ENCODE measurements at regions not wholly inside any gene's neighbourhood (a gene's known extent, or its start where the extent isn't known, plus 50 kb on each side); places are given as distances from the start of the nearest gene placed in this dataset.

DNA sequence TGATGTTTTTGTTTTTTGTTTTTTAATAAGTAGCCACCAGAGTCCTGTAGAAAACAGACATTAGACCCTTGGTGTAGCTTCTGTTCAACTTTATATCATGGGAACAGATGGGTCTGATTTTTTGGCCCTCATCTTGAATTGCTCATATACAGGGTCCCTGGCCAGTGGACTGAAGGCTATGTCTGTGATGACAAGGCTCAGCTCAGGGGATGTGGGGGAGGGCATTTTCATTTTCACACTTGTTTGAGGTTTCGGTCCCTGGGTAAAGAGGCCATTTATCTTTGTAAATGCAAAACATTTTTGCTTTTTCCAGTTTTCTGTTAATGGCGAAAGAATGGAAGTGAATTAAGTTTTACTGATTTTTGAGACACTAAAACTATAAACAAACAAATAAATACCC is 257.6 kb upstream of the PHYHIPL start:
- ChIA-PET POLR2A (no interaction called here), CTCF (interaction anchor here (1.2 kb wide), 1 partner anchor 12 kb away, joined by 3 read pairs; no protein-coding TSS in a partner anchor)
- H3K4me2 ChIP-seq, result no peak overlapping the region
- TF ChIP-seq ZNF302 (CRISPR knock-in tag; IDR thresholded peaks at IDR 0.05), result no peak
- no peak for TF ChIP-seq CEBPB (IDR thresholded peaks at IDR 0.05)
- TF ChIP-seq HOXA7 (CRISPR knock-in tag; IDR thresholded peaks at IDR 0.05), result no peak
- TF ChIP-seq RFX5 (IDR thresholded peaks at IDR 0.05), result no peak
- no peak for TF ChIP-seq FOSL2 (IDR thresholded peaks at IDR 0.05)
- TF ChIP-seq FOSL2 (CRISPR knock-in tag; IDR thresholded peaks at IDR 0.05), result no peak
- no peak for TF ChIP-seq HEYL (CRISPR knock-in tag; IDR thresholded peaks at IDR 0.05)
- no peak for TF ChIP-seq MAFK (IDR thresholded peaks at IDR 0.05; ENCODE audit: partially characterized antibody)
- TF ChIP-seq, protein P1, sequence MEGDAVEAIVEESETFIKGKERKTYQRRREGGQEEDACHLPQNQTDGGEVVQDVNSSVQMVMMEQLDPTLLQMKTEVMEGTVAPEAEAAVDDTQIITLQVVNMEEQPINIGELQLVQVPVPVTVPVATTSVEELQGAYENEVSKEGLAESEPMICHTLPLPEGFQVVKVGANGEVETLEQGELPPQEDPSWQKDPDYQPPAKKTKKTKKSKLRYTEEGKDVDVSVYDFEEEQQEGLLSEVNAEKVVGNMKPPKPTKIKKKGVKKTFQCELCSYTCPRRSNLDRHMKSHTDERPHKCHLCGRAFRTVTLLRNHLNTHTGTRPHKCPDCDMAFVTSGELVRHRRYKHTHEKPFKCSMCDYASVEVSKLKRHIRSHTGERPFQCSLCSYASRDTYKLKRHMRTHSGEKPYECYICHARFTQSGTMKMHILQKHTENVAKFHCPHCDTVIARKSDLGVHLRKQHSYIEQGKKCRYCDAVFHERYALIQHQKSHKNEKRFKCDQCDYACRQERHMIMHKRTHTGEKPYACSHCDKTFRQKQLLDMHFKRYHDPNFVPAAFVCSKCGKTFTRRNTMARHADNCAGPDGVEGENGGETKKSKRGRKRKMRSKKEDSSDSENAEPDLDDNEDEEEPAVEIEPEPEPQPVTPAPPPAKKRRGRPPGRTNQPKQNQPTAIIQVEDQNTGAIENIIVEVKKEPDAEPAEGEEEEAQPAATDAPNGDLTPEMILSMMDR (IDR thresholded peaks at IDR 0.05), result no peak
- TF ChIP-seq POLR2A (IDR thresholded peaks at IDR 0.05; ENCODE audit: low read length), result no peak
- no peak for TF ChIP-seq GATA3 (IDR thresholded peaks at IDR 0.05; ENCODE audit: borderline replicate concordance)
- no peak for FAIRE-seq
- no peak for ATAC-seq
- peaks cover 27% of the 10 kb centered on the region for H3K4me1 ChIP-seq
- H3K9me3 ChIP-seq, result no peaks in the 10 kb centered on the region
- no peak for DNase-seq (ENCODE audit: low read depth in 1 of 2, low spot score in 1 of 2)
- H3K4me3 ChIP-seq, result no peak overlapping the region
- 97% methylated on average over 2 of the region's 2 CpGs for WGBS (ENCODE audit: missing lambda C conversion rate)
- peak overlapping the region in 1 of 2 experiments; percentile 66; a peak in 3 of 6 replicates for H3K27ac ChIP-seq

DNA sequence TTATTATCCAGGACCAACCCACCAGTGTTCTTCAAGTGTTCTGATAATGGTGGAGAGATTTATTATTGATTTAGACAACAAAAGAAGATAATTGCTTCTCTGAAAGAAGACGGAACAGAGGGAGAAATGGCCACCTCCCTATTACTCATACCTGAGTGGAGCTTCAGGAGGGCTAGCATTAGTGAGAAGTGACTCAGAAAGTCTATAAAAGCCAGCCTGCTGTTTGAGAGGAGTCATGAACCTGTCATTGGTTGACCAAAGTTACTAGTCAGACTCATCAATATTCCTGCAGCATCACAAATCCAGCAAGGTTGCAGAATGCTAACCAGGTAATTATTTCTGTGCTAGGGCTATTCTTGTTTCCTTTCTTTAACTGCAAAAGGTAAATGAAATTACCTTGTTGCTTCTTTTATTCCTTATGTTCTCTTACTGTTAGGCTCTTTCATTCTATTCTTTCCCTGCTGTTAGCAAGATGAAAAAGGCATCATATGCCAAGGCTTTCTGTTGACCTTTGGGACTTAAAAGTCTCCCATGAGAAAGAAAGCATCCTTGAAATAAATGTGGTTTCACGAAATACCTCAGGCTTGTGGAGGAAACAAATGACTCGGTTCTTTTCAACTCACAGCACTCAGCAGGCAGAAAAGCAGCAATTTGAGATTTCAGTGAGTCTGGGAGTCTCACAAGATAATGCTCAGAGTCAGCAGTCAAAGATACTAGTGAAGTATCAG is 256.4 kb upstream of the PHYHIPL start:
- ChIA-PET POLR2A (no interaction called here), CTCF (interaction anchor here (0.7 to 1.2 kb wide), 2 partner anchors 11 to 32 kb away, joined by 3 read pairs; no protein-coding TSS in a partner anchor)

DNA sequence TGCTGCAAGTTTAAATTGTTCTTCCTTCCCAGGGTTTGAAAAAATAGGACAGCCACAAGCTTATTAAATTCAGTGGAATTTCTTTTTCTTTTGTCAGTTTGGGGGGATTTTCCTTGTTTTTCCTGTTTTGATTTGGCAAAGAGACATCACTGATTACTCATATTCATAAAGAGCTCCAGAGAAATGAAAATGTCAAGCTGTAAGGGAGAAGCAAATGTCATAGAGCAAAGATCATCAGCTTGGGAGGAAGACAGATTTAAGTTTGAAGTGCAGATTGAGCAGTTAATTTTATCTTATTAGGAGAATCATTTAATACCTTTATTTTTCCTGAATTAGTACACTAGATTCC is 255.8 kb upstream of the PHYHIPL start:
- no peaks in the 10 kb centered on the region for H3K9me3 ChIP-seq
- H3K4me1 ChIP-seq, result peaks cover 27% of the 10 kb centered on the region
- H3K4me2 ChIP-seq, result peak overlapping the region; percentile 60
- peak overlapping the region; percentile 23 to 66; a peak in 4 of 6 replicates for H3K27ac ChIP-seq
- ATAC-seq, result peak; percentile 49 to 51; a peak in 4 of 6 replicates
- FAIRE-seq, result peak; percentile 67
- H3K4me3 ChIP-seq, result no peak overlapping the region
- CTCF ChIA-PET, result interaction anchor here (0.7 kb wide), 1 partner anchor 31 kb away, joined by 3 read pairs; no protein-coding TSS in a partner anchor
- TF ChIP-seq POLR2AphosphoS2 (conservative IDR thresholded peaks at IDR 0.05; ENCODE audit: low read length) (no peak), RFX5 (IDR thresholded peaks at IDR 0.05) (no peak), FOSL2 (IDR thresholded peaks at IDR 0.05) (no peak), FOSL2 (CRISPR knock-in tag; IDR thresholded peaks at IDR 0.05) (no peak), ZC3H11A (IDR thresholded peaks at IDR 0.05) (no peak)
- POLR2A ChIA-PET, result no interaction called here
- DNase-seq (ENCODE audit: low read depth in 1 of 2, low spot score in 1 of 2), result no peak

More for the DNA sequence above, 256.4 kb upstream of the PHYHIPL start:
- peak; percentile 97 to 98 for ATAC-seq
- 1% methylated on average over 3 of the region's 3 CpGs for WGBS (ENCODE audit: missing lambda C conversion rate)
- Histone ChIP-seq H3K9me3 (no peaks in the 10 kb centered on the region), H3K4me3 (no peak overlapping the region), H3K4me1 (peaks cover 27% of the 10 kb centered on the region), H3K4me2 (peak overlapping the region; percentile 60), H3K27ac (peak overlapping the region; percentile 23 to 66; a peak in 5 of 6 replicates)
- DNase-seq (ENCODE audit: low read depth in 1 of 2, low spot score in 1 of 2), result peak; percentile 68 to 72
- peak; percentile 83 for FAIRE-seq
- TF ChIP-seq FOSL2 (IDR thresholded peaks at IDR 0.05) (peak; percentile 60; the same call in 1 of the 2 replicates), FOSL2 (CRISPR knock-in tag; IDR thresholded peaks at IDR 0.05) (peak; percentile 84), CBX8 (IDR thresholded peaks at IDR 0.05) (no peak), JUNB (IDR thresholded peaks at IDR 0.05) (peak; percentile 40; the same call in 1 of the 2 replicates), MAFK (IDR thresholded peaks at IDR 0.05; ENCODE audit: partially characterized antibody) (peak; percentile 59), GATA3 (IDR thresholded peaks at IDR 0.05; ENCODE audit: borderline replicate concordance) (peak; percentile 5; the same call in 1 of the 2 replicates)
- TF ChIP-seq, protein P1 (IDR thresholded peaks at IDR 0.05), result no peak
- TF ChIP-seq, protein P2, sequence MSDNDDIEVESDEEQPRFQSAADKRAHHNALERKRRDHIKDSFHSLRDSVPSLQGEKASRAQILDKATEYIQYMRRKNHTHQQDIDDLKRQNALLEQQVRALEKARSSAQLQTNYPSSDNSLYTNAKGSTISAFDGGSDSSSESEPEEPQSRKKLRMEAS (IDR thresholded peaks at IDR 0.05), result peak; percentile 16; the same call in 1 of the 2 replicates
